Ascending aorta (tissue), 2 donors: ENCODE measurements at regions not wholly inside any gene's neighbourhood (a gene's known extent, or its start where the extent isn't known, plus 50 kb on each side); places are given as distances from the start of the nearest gene placed in this dataset.

Experiments used
- DNase-seq, 2 donors: peaks; one replicate each; pipeline ENCODE4 v3.0.0-alpha.2; 2019; ENCODE audit warnings: low spot score in 2 of 2
- H3K27ac ChIP-seq, 2 donors: fragments of 200-600 bp; sonication (generic); one replicate each; pipeline ENCODE4 v1.5.1; 2016 to 2017; ENCODE audit warnings: mild to moderate bottlenecking in 1 of 2
- H3K27me3 ChIP-seq: fragments of 200-600 bp; sonication (generic); one replicate; pipeline ENCODE4 v1.5.1; 2017
- H3K36me3 ChIP-seq, 2 donors: fragments of 200-600 bp; sonication (generic); one replicate each; pipeline ENCODE4 v1.5.1; 2016
- H3K4me1 ChIP-seq, 2 donors: fragments of 200-600 bp; sonication (generic); one replicate each; pipeline ENCODE4 v1.5.1; 2016 to 2017; ENCODE audit warnings: mild to moderate bottlenecking in 1 of 2
- H3K4me3 ChIP-seq, 2 donors: fragments of 200-600 bp; sonication (generic); one replicate each; pipeline ENCODE4 v1.5.1; 2016 to 2017; ENCODE audit warnings: mild to moderate bottlenecking in 1 of 2
- H3K9me3 ChIP-seq, 2 donors: fragments of 200-600 bp; sonication (generic); one replicate each; pipeline ENCODE4 v1.5.1; 2016
- intact Hi-C: fragments of 100-400 bp; cut with DNase I; formaldehyde crosslinking; loops from one replicate; pipeline ENCODE4 v1.15.1; 2023
- TF ChIP-seq, protein P1 (sequence below), 3 experiments: fragments of 200-600 bp in 2 of 3; fragments of 450-650 bp in 1 of 3; sonication (generic) in 2 of 3; IDR thresholded peaks; one replicate each; pipeline ENCODE4 v1.5.1; 2016 to 2019; ENCODE audit warnings: antibody characterized with exemption in 3 of 3, mild to moderate bottlenecking in 1 of 3, moderate library complexity in 1 of 3

DNA sequence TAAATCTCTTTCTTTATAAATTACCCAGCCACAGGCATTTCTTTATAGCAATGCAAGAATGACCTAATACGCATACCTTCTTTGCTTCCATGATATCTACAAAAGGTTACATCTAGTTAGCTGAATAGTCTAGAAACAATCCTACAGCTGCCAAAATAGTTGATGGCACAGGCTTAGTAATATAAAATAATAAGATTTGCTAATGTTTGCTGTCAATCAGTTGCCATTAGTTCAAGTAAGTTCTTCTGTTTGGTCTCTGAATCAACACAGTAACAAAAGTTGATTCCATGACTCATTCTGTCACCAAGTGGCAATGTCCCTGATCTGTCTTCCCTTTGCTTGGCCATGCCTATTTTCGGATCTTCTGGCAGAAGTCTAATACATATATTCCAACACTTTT is 470.2 kb downstream of the SPRY1 start:
- Histone ChIP-seq H3K4me1 (no peaks in the 10 kb centered on the region), H3K36me3 (no peaks in the 10 kb centered on the region), H3K9me3 (no peaks in the 10 kb centered on the region), H3K4me3 (no peak overlapping the region), H3K27me3 (no peaks in the 10 kb centered on the region), H3K27ac (no peak overlapping the region)
- TF ChIP-seq, protein P1, sequence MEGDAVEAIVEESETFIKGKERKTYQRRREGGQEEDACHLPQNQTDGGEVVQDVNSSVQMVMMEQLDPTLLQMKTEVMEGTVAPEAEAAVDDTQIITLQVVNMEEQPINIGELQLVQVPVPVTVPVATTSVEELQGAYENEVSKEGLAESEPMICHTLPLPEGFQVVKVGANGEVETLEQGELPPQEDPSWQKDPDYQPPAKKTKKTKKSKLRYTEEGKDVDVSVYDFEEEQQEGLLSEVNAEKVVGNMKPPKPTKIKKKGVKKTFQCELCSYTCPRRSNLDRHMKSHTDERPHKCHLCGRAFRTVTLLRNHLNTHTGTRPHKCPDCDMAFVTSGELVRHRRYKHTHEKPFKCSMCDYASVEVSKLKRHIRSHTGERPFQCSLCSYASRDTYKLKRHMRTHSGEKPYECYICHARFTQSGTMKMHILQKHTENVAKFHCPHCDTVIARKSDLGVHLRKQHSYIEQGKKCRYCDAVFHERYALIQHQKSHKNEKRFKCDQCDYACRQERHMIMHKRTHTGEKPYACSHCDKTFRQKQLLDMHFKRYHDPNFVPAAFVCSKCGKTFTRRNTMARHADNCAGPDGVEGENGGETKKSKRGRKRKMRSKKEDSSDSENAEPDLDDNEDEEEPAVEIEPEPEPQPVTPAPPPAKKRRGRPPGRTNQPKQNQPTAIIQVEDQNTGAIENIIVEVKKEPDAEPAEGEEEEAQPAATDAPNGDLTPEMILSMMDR (IDR thresholded peaks at IDR 0.05), result no peak
- no peak for DNase-seq
- intact Hi-C loops, result no loop called here

DNA sequence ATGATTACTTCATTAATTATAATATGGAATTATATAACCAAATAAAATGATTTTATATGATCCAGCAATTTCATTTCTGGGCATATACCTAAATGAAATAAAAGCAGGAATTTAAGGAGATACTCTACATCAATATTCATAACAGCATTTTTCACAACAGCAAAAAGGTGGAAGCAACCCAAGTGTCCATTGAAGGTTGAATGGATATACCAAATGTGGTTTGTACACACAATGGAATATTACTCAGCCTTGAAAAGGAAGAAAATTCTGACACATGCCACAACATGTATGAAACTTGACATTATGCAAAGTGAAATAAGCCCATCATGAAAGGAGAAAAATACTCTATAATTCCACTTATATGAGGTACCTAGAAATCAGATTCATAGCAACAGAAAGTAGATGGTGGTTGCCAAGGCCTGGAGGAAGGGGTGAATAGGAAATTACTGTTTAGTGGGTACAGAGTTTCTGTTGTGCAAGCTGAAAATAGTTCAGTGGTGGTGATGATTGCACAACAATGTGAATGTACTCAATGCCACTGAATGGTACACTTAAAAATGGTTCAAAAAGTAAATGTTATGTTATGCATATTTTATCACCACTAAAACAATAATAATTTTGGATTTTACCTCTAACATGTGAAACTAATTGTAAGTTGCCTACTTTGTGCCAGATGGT is 471.5 kb downstream of the SPRY1 start:
- Histone ChIP-seq H3K9me3 (no peaks in the 10 kb centered on the region), H3K27ac (no peak overlapping the region), H3K4me1 (no peaks in the 10 kb centered on the region), H3K27me3 (no peaks in the 10 kb centered on the region), H3K36me3 (no peaks in the 10 kb centered on the region), H3K4me3 (no peak overlapping the region)
- intact Hi-C loops, result no loop called here
- DNase-seq, result no peak
- TF ChIP-seq, protein P1 (IDR thresholded peaks at IDR 0.05), result no peak

DNA sequence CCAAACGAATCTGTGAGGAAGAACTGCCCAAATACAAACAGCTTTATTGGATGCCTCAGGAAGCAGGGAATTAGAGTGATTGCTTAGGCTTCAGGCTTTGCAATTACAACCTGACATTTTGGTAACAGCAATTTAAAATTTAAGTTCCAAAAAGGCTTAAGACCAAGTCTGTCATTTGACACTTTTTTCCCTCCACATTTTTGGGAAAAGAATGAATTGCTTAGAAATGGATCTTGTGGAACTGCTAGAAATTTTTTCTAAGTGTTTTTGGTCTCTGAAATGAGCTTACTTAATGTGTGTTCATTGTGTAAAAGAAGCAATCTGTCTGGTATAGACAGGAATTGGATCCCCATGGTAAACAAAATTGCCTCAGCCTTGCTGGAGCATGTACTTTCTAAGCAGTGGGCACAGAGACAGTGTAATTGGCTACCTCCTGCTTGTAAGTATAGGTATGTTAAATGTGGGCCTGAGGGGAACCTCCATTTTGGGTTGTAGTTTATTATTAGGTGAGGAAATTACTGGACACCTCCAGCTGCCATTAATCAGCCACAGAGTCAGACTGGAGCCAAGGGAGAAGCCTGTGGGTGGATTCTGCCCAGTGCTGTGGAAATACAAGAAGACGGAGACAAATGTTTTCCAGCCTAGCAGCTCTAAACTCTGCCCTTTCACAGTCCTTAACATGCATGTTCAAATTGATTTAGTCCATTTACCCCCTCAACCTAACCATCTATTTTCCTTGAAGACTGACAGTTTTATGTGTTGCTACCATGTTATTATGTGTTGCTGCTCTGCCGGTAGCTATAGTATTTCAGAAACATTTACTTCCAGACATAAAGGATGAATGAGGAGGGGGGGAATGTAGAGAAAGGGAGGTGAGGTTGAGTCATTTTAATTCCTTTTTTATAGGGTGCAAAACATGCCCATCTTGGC is 473.0 kb downstream of the SPRY1 start:
- H3K27me3 ChIP-seq, result no peaks in the 10 kb centered on the region
- TF ChIP-seq, protein P1 (IDR thresholded peaks at IDR 0.05), result no peak
- no peaks in the 10 kb centered on the region for H3K4me1 ChIP-seq
- no peak overlapping the region for H3K4me3 ChIP-seq
- intact Hi-C loops, result no loop called here
- H3K9me3 ChIP-seq, result no peaks in the 10 kb centered on the region
- no peaks in the 10 kb centered on the region for H3K36me3 ChIP-seq
- no peak for DNase-seq
- H3K27ac ChIP-seq, result no peak overlapping the region

DNA sequence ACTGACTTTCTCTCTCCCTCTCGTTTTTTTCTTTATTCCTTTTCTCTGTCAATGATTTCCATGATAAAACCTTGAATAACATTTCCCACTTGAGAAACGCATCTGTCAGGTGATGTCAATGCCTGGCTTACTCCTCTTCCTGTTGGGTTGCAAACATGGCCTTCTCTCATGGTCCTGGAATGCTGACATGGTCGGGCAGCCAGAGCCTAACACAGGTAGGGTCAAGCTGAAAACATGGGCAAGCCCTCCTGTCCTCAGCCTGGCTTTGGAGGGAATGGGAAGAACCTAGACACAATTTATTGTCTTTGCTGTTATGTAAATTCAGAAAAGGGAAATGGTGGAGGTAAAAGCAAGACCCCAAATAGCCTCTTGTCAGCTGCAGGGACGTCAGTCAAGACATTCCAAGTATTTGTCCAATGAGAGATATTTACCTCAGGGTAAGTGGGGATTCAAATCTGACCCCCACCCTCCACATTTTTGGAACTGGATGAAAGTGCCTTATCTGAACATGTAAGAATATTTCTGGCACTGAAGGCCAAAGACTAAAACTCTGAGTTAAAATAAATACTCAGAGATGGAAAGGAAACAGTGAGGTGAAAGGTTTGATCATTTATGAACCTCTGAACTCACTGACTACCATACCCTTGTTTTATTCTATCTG is 473.8 kb downstream of the SPRY1 start:
- TF ChIP-seq, protein P1 (IDR thresholded peaks at IDR 0.05), result no peak
- Histone ChIP-seq H3K27ac (no peak overlapping the region), H3K9me3 (no peaks in the 10 kb centered on the region), H3K36me3 (no peaks in the 10 kb centered on the region), H3K4me3 (no peak overlapping the region), H3K4me1 (no peaks in the 10 kb centered on the region), H3K27me3 (no peaks in the 10 kb centered on the region)
- no peak for DNase-seq
- intact Hi-C loops, result no loop called here

DNA sequence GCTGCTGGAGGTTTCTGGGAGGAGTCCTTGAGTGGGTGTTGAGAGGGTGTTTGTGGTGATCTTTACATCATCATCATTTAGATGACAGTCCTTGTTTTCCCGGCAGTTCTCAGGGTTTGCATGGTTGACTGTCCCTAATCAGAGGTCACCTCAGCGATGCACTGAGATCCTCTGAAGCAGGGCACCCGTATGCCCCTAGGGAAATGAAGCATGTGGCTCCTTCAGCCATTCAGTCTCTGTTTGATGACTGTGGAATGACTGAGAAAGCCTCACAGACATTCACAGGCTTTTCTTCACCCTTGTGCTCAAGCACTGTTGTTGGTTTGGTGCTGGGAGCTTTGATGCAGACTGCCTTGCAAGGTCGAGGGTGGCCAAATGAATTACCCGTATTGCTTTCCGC is 474.7 kb downstream of the SPRY1 start:
- H3K27me3 ChIP-seq, result no peaks in the 10 kb centered on the region
- intact Hi-C loops, result no loop called here
- no peak overlapping the region for H3K27ac ChIP-seq
- H3K4me1 ChIP-seq, result no peaks in the 10 kb centered on the region
- no peak overlapping the region for H3K4me3 ChIP-seq
- H3K9me3 ChIP-seq, result no peaks in the 10 kb centered on the region
- no peak for DNase-seq
- TF ChIP-seq, protein P1 (IDR thresholded peaks at IDR 0.05), result no peak
- H3K36me3 ChIP-seq, result no peaks in the 10 kb centered on the region
